ENCODE measurements at regions not wholly inside any gene's neighbourhood (a gene's known extent, or its start where the extent isn't known, plus 50 kb on each side); places are given as distances from the start of the nearest gene placed in this dataset.

GRCh38 chr6:53744321-53744720, 50.5 kb upstream of the LRRC1 start:
- in situ Hi-C loops (cut with HindIII; ENCODE audit: low pct_ligation_motif_present, low pct_unique_long_range_greater_than_20kb, low sequenced_read_pairs): no loop called here

DNA sequence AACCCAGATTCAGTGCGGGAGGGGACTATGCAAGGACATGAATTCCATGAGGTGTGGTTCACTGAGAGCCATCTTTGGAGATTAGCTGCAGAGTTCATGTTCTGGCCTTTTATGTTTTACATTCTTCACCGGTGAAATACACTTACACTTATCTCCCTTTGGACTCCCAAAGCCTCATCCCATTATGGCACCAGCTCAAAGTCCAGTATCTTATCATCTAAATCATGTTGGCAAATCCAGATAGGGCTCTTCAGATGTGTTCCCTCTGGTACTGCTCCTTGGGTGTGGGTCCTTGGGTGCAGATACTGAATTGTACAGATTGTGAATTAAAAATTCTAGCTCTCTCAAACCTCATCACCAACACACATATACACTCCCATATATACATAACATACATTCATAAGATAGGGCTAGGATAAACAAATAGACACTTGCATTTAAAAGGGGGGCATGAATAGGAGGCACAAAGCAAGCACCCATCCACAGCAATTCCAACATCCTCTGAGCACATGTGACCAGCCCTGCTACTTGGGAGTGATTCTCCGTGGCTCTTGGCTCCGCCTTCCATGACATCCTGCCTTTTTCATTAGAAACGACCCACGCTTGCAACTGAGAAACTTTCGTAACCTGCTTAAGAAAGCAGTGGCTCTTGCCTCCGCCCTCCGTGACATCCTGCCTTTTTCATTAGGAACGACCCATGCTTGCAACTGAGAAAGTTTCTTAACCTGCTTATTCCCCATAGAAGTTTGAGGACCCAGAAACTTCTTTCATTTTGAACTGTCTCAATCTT, 53.6 kb upstream of the LRRC1 start:
- DNase-seq: no peak
- in situ Hi-C loops (cut with HindIII; ENCODE audit: low pct_ligation_motif_present, low pct_unique_long_range_greater_than_20kb, low sequenced_read_pairs): no loop called here

More at GRCh38 chr6:53744321-53744720, 50.5 kb upstream of the LRRC1 start:
- no peak for DNase-seq

GRCh38 chr6:53737746-53738145, 57.1 kb upstream of the LRRC1 start:
- DNase-seq: no peak
- in situ Hi-C loops (cut with HindIII; ENCODE audit: low pct_ligation_motif_present, low pct_unique_long_range_greater_than_20kb, low sequenced_read_pairs): no loop called here

- DNase-seq: no peak
These were observed 58.9 kb upstream of the LRRC1 start for GRCh38 chr6:53735896-53736295.

DNA sequence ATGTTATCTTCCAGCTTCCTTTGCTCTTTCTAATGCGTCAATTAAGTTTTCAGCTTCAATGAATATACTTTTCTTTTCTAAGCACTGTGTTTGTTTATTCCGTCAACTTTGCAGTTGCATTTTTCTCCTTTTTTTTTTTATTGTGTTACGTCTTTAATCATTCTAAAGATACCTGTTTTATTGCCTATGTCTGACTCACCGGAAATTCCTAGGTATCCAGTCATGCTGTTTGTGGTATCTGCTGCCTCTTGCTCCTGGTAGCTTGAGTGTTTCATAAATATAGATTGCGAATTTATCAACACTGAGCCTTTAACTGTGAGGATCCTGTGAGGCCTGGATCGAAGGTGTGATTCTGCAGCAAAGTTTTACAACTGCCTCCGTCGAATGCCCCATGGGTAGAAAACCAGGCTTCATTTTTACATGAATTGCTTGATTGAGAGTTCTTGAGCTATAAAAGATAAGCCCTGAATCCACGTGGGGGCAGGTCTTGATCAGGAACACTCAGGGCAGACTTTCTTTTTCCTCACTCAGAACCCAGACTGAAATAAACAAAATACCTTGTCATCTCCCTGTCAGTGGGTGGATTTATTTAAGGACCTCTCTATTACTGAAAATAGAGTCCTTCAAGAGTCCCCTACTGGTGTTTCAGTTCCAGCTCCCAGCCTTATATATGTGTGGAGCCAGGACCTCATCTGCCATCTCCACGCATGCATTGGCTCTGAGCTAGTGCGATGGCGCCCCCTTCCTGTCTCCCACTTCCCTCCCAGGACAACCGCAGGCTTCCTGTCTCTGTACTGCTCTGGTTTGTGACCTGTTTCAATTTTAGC, 60.1 kb upstream of the LRRC1 start:
- peak; percentile 89 for DNase-seq

More at GRCh38 chr6:53735896-53736295, 58.9 kb upstream of the LRRC1 start:
- in situ Hi-C loops (cut with HindIII; ENCODE audit: low pct_ligation_motif_present, low pct_unique_long_range_greater_than_20kb, low sequenced_read_pairs): no loop called here

GRCh38 chr6:53731866-53732636, 62.8 kb upstream of the LRRC1 start:
- no peak for DNase-seq
- in situ Hi-C loops (cut with HindIII; ENCODE audit: low pct_ligation_motif_present, low pct_unique_long_range_greater_than_20kb, low sequenced_read_pairs): no loop called here

More for the DNA sequence above, 60.1 kb upstream of the LRRC1 start:
- in situ Hi-C loops (cut with HindIII; ENCODE audit: low pct_ligation_motif_present, low pct_unique_long_range_greater_than_20kb, low sequenced_read_pairs): no loop called here

DNA sequence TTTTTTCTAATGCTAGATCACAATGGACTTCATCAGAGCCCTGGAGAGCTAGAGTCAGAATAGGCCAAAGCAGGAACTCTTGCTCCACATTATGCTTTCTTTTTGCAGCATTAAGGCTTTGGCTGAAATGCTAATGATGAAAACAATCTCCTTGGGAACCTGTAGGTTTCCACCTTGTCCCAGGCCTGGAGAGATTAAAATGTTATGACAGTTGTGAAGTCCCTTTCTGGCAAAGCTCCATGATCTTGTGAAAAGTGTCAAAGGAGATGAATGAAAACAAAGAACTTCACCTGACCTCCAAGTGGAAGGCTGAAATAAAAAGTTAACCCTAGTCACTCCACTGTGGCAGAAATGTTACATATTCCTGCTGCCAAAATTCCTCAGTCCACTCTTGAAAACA, 64.0 kb upstream of the LRRC1 start:
- no peak for DNase-seq
- in situ Hi-C loops (cut with HindIII; ENCODE audit: low pct_ligation_motif_present, low pct_unique_long_range_greater_than_20kb, low sequenced_read_pairs): no loop called here

GRCh38 chr6:53728570-53729194, 63.1 kb upstream of the KLHL31 start:
- in situ Hi-C loops (cut with HindIII; ENCODE audit: low pct_ligation_motif_present, low pct_unique_long_range_greater_than_20kb, low sequenced_read_pairs): no loop called here
- peak; percentile 50 for DNase-seq

- DNase-seq: no peak
- in situ Hi-C loops (cut with HindIII; ENCODE audit: low pct_ligation_motif_present, low pct_unique_long_range_greater_than_20kb, low sequenced_read_pairs): no loop called here
These were observed 62.2 kb upstream of the KLHL31 start for GRCh38 chr6:53727748-53728147.

- in situ Hi-C loops (cut with HindIII; ENCODE audit: low pct_ligation_motif_present, low pct_unique_long_range_greater_than_20kb, low sequenced_read_pairs): no loop called here
- DNase-seq: peak; percentile 69
These were observed 60.4 kb upstream of the KLHL31 start for GRCh38 chr6:53725791-53726575.

- in situ Hi-C loops (cut with HindIII; ENCODE audit: low pct_ligation_motif_present, low pct_unique_long_range_greater_than_20kb, low sequenced_read_pairs): no loop called here
- DNase-seq: no peak
These were observed 58.9 kb upstream of the KLHL31 start for GRCh38 chr6:53724501-53724900.

DNA sequence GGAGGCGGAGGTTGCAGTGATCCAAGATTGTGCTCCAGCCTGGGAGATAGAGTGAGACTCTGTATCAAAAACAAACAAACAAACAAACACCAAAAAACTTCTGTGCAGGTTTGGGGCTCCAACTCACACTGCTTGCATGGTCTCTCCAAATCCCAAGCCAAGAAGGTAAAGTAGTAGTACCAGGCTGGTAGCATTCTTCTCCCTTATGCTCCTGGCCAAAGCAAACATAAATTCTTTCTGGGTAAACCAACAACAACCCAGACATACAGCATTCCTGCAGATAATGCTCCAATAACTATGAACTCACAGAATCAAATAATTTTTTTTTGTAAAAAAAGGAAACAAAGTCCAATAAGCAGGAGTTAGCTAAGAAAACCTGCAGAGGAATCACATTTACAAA, 57.8 kb upstream of the KLHL31 start:
- in situ Hi-C loops (cut with HindIII; ENCODE audit: low pct_ligation_motif_present, low pct_unique_long_range_greater_than_20kb, low sequenced_read_pairs): no loop called here
- DNase-seq: no peak

DNA sequence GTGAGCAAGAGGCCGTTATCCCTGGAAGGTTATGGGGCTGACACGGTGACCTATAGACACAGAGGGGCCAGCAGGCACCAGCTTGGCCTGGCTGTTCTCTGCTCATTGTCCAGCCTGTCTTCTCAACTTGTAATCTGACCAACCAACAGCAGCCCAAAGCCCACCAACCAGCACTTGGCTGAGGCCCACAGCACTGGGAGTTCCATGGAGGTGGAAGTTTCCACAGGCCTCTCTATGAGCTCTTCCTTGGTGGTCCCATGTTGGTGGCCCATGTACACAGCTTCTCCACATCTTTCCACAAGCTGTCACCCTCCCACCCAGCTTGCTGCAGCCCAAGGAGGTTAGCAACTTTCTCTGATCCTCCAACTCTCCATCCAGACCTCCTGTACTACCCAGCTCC, 56.2 kb upstream of the KLHL31 start:
- in situ Hi-C loops (cut with HindIII; ENCODE audit: low pct_ligation_motif_present, low pct_unique_long_range_greater_than_20kb, low sequenced_read_pairs): no loop called here
- DNase-seq: no peak

GRCh38 chr6:53718597-53719460, 53.3 kb upstream of the KLHL31 start:
- in situ Hi-C loops (cut with HindIII; ENCODE audit: low pct_ligation_motif_present, low pct_unique_long_range_greater_than_20kb, low sequenced_read_pairs): no loop called here
- DNase-seq: peak; percentile 77

DNA sequence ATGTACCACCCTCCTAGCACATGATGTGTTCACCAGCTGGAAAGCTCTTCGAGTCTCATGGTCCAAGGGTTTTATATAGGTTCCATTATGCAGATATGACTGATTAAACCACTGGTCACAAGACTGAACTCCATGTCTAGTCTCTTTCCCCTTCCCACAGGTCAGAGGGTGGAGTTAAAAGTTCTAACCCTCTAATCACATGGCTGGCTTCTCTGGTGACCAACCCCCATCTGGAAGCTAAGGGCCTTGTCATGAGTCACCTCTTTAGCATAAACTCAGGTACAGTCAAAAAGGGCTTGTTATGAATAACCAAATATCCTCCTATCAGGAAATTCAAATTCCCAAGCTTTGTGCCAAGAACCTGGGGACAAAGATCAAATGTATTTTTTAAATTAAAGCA, 52.0 kb upstream of the KLHL31 start:
- in situ Hi-C loops (cut with HindIII; ENCODE audit: low pct_ligation_motif_present, low pct_unique_long_range_greater_than_20kb, low sequenced_read_pairs): no loop called here

DNA sequence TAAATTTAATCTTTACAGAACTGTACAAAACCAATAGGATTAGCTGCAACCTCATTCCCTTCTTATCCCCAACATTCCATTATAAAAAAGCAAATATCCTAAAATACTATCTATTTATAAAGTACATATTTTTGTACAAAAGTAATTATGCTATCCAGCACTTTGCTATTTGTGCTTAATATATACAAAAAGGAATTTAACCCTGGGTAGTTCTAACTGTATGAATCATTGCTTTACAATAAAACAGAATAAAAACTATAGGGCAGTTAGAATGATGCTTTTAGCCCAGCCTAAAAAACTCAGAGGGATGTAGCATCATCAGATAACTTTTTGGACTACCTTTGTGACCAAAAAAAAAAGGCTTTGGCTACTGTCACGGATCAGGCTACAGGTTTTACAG, 49.9 kb upstream of the KLHL31 start:
- in situ Hi-C loops (cut with HindIII; ENCODE audit: low pct_ligation_motif_present, low pct_unique_long_range_greater_than_20kb, low sequenced_read_pairs): no loop called here
- DNase-seq: no peak

More for the DNA sequence above, 52.0 kb upstream of the KLHL31 start:
- no peak for DNase-seq
